ENCODE measurements at regions not wholly inside any gene's neighbourhood (a gene's known extent, or its start where the extent isn't known, plus 50 kb on each side); places are given as distances from the start of the nearest gene placed in this dataset.
"Not testable (repeated sequence)": the region's sequence is repeated elsewhere in the genome, so short reads cannot be mapped to it uniquely, and the experiment has no call there.

DNA sequence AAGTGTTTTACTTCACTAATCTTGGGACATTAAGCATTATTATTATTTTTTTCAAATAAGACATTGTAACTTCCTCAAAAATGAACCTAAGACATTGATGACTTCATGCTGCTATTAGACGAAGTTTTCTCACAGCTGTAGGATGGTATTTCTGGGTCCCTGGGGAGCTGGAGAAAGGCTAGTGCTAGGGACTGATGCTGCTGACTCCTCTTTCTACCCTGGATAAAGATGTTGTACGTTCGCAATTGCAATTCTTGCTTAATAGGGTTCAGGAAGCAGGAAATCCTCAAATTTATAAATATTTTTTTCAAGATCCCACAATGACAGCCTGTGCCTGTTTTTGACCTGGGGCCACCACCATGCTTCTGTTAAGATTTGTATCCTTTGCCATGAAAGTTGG is 526.0 kb downstream of the CCSER2 start:
- DNase-seq (ENCODE audit: low read depth): no peak

DNA sequence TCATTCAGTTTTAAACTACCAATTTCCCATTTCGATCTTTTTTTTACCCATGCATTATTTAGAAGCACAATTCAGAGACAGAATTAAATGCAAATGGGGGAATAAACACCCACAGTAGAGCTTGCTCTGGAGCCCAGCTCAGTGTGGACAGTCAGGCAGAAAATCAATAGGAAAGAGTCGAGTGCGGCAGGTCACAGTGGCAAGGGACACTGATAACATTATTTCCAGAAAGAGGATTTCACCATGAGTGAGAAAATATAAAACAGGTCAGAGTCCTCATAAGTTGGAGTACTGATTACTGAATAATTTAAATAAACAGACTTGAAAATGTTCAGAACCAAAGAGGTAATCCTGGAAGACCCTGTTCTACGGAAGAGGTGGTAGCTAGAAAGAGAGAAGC is 532.5 kb downstream of the CCSER2 start:
- no peak for DNase-seq (ENCODE audit: low read depth)

DNA sequence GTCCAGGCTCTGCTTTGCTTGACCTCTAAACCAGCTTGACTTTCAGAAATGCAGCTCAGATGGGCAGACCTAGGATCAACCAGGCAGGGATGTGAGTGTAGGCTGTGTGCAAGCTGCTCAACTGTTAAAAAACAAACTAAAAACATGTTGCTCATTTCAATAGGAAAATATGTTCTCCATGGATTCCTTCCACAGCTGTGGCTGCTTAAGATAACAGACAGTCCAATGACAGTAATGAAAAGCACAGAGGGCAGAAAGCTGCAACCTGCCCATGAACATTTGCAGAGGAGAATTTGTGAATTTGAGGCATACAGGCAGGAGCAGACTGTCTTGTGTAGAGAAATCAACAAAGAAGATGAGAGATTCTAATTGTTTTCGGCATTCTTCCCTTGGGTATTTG is 534.2 kb downstream of the CCSER2 start:
- DNase-seq (ENCODE audit: low read depth): no peak

DNA sequence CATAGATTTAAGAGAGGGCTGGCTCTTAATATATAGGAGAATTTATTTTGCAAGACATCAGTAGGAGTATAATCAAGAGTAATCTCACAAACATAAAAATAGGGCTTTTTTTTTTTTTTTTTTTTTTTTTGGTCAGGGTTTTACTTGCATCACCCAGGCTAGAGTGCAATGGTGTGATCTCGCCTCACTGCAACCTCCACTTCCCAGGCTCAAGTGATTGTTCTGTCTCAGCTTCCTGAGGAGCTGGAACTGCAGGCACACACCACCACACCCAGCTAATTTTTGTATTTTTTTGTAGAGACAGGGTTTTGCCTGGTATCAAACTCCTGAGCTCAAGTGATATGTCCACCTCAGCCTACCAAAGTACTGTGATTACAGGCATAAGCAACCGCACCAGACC is 535.3 kb downstream of the CCSER2 start:
- no peak for DNase-seq (ENCODE audit: low read depth)

DNA sequence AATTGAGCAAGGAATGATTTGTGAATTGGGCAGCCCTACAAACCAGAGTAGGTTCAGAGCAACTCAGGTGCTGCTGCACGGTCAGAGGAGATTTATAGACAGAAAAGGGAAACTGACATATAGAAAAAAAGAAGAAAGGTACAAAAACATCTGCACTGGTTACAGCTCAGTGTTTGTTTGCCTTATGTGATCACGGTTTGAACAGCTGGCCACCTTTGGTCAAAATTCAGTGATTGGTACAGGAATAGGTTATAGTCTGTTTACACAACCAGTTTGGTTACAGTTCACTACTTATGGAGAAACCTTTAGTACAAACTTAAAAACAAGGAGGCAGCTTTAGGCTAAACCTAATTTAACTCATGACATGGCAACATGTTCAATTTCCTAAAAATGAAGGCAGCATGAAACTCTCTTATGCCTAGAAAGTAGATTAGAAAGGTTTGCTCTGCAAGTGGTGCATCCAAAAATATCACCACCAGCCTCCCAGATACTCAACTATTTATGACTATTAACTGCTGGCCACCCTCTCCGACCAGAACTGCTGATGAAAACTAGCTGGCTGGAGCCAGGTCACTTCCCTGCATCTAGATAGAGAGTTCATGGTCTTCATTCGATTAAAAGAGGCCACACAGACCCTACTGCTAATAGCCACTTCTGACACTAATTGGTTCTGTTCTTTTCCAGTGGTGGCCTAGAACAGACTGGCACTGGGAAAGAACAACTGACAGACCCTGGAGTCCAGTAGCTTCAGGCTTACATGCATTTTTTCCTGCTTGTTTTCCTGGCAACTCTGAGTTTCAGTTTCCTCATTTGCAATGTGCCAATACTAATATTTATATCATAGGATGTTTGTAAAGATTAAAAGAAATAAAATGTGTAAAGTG is 548.0 kb downstream of the CCSER2 start:
- DNase-seq (ENCODE audit: low read depth): no peak

DNA sequence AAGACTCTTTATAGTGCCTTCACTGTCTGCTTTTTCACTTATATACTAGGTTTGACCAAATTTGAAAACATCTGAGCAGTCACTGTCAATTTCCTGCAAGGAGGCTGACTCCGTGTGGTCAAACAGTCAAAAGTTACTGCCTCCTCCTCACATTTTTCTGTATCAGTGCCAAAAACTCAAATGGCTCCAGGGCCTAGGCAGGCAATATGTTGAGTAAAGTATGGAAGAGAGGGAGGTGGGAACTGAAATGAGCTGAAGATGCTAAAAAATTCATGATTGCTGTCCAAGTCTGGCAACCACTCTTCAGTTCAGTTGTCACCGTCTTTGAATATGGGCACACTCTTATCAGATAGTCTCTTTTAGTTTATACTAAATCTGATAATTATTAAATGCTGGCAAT is 551.6 kb downstream of the CCSER2 start:
- DNase-seq (ENCODE audit: low read depth): no peak

DNA sequence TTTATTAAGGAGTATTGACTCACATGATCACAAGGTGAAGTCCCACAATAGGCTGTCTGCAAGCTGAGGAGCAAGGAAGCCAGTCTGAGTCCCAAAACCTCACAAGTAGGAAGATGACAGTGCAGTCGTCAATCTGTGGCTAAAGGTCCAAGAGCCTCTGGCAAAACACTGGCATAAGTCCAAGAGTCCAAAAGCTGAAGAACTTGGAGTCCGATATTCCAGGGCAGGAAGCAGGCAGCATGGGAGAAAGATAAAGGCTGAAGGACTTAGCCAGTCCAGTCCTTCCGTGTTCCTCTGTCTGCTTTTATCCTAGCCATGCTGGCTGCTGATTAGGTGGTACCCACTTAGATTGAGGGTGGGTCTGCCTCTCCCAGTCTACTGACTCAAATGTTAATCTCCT is 553.3 kb downstream of the CCSER2 start:
- DNase-seq (ENCODE audit: low read depth): not testable (repeated sequence)

DNA sequence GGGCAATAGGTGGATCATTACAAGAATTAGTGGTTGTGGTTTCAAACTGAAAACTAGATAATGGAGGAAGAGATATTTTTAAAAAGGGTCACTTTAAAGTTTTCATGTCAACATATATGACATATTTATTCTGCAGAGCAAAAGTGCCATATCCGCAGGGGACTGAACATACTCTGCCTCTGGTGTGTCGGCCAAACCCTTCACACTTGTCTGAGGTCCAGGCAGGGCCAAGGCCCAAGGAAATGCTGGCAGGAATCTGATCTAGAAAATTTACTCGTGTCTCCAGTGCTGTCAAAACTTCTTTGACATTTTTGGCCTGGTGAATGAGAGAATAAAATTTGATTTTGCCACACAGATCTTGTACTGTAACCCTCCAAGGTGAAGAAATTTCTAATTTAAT is 562.3 kb downstream of the CCSER2 start:
- DNase-seq (ENCODE audit: low read depth): no peak

DNA sequence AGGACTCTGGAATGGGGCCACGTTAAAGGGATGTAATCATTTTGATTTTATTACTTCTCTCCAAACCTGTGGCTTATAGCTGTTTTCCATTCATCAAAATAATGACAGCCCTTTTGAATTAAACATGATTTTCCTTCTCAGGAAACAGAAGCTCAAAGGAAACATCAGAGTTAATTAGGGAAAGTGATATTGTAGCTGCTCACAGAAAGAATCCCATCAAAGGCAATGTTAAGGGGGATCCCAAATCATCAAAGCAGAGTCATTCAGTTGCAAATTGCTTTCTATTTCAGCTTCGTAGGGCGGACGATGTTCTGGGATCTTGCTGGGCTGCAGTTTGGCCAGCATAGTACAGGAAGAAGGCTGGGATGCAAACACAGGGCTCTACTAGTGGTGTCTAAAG is 563.2 kb downstream of the CCSER2 start:
- no peak for DNase-seq (ENCODE audit: low read depth)

DNA sequence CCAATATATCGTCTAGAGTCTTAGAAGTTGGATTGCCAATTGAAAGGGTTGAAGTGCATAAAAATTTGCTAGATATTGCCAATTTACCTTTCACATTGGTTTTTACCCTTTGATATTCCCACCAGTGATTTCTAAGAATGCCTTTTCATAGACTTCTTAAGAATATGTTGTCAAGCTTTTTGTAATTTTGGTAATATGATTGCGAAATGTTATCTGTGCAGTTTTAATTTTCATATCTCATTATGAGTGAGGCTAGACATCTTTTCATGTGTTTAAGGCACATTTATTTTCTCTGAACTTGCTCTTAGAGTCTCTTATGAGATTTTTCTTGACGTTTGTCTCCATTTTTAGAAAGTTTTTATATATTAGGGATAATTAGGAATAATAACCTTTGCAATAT is 567.2 kb downstream of the CCSER2 start:
- DNase-seq (ENCODE audit: low read depth): no peak

DNA sequence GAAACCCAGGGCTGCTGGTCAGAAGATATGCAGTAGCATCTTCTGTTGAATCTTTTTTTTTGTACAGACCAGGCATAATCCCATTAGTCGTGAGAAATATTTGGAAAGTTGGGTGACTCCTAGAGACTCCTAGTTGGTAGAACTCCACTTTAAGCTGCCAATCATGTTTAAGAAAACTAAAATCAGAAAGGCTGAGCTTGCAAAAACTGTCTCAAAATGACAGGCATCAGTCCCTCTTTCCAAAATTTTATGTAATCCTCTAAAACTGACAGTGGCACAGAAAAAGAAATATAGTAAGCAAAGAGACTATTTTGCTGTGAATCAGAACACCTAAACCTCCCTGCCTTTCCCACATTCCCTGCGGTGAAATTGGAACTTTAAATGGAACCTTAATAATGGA is 568.5 kb downstream of the CCSER2 start:
- no peak for DNase-seq (ENCODE audit: low read depth)

DNA sequence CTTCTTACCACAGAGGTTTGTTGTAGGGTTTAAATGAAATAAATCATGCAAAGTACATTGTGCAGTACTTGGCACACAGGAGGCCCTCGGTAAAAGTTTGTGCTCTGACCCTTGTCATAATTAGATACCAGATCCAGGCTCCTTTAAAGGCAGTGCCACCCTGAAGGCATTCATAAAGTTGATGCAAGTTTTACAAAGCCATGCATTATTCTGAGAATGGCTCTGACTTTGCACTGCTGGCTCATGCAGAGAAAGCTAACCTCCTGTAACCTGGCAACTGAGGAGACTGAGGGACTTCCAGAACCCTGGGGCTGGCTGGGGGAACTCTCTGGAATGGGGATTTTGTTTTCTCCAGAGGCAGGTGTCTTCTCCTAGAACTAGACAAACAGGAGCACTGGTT is 570.9 kb downstream of the CCSER2 start:
- DNase-seq (ENCODE audit: low read depth): no peak

DNA sequence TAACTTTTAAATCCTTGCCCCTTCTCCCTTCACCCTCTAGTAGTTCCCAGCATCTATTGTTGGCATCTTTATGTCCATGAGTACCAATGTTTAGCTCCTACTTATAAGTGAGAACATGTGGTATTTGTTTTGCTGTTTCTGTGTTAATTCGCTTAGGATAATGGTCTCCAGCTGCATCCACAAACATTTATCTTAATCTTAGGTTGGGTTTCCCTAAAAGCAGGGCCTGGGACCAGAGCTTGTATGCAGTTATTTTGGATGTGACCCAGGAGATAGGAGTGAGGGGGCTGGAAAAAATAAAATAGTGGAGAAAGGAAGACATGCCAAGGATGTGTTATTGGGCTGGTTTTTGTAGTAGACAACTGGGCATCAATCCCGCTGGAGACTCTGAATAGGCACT is 571.8 kb downstream of the CCSER2 start:
- DNase-seq (ENCODE audit: low read depth): no peak

DNA sequence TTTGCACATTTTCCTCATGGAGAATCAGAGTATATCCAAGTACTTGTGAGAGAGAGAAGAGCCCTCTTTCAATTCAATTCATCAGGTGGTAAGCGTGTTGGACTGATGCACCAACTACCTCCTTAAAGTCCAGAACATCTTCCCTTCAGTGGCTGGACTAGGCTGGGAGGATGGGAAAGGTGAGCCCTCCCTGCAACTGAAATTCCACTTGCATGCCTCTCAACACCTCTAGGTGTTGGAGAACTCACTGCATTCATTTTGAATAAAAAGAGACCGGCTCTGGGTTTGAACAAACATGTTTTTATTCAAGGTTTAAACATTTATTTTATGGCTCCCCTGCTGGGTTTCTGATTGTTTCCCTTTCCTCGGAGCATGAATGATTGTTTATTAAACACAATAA is 573.5 kb downstream of the CCSER2 start:
- DNase-seq (ENCODE audit: low read depth): no peak

DNA sequence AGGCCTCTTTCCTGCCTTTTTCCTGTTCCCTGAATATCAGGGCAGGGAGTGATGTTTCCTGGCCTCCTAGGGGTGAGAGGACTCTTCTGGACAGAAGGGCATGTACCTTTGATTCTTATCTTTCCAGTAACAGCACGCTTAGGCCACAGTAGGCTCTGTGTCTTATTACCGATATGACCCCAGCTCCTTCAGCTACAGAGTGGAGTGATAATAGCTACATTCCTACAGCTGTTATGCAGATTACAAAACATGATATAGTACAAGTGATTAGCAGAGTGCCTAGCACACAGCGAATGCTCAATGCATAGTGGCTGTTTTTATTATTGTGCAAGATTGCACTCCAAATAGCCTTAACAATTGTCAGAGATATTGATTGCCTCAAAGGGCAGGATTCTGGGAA is 574.2 kb downstream of the CCSER2 start:
- DNase-seq (ENCODE audit: low read depth): no peak

DNA sequence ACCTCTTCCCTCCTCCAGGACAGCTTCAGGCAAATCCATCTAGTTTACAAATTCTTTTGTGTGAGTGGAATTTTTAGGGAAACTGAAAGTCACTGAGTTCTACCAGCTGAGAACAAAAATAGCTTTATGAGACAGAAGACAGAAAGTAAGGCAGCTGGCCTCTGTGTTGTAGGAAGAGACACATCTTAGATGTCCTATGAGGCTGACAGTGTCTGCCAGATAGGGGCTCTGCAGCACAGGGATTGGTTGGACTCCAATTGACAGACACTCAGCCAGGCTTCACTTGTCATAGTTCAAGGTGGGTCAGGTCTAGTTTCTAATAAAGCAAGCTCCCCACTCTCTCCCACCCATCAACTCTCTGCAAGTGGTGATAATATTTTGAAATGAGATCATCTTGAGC is 574.9 kb downstream of the CCSER2 start:
- DNase-seq (ENCODE audit: low read depth): no peak

DNA sequence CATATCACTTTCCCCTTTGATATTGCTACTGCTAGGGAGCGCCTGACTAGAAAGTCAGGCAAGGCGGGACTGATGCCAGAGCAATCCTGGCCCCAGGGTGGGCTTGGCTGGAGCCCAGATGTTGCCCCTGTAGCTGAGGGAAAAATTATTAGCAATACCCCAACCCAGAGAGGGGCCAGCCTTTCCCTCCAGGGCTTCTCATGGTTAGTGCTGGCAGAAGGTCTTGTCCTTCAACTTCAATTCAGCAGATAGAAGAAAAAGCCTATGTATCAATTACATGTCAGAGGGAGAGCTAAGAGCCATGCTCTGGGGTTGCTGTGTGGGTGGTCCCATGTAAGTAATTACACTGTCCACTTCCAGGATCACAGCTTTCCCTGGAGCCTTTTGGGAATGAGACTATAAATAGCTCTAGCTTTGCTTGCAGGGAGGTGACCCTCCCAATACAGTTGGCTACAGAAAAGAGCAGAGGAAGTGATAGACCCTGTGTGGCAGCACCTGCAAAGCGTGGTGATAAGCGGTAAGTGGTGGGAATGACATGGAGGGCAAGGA is 579.1 kb downstream of the CCSER2 start:
- no peak for DNase-seq (ENCODE audit: low read depth)

DNA sequence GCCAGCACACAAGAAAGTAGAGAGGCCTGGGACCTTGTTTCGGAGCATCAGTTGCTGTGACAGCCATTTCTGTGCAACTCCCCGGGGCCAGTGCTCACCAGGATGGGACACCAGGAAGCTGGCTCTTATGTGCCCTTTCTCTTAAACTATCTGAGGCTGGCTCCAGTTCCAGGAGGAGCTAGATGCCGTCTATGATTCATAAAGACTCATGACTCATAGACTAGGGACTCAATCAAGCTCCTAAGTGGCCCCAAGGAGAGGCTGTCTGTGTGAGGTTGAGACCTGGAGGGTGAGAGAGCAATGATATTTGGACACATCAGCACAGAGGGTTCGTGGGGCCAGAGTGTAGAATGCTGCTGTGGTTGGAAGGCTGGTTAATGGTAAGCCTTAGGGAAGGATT is 580.1 kb downstream of the CCSER2 start:
- DNase-seq (ENCODE audit: low read depth): no peak

DNA sequence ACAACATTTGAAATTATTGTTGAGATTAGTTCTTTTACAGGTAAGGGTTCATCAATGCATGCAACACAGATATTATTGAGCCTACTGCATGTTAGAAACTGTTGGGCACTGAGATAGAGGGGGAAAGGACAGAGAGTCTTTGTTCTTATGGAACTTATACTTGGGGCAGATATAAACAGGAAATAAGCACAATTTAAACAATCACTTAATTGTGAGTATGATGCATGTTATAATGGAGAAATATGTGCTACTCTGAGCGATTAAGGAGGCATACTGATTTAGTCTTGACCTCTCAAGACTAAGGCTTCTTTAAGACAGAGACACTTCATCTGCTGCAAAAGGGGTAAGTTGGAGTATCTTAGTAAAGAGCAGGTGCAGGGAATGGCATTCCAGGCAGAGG is 593.3 kb downstream of the CCSER2 start:
- DNase-seq (ENCODE audit: low read depth): no peak

DNA sequence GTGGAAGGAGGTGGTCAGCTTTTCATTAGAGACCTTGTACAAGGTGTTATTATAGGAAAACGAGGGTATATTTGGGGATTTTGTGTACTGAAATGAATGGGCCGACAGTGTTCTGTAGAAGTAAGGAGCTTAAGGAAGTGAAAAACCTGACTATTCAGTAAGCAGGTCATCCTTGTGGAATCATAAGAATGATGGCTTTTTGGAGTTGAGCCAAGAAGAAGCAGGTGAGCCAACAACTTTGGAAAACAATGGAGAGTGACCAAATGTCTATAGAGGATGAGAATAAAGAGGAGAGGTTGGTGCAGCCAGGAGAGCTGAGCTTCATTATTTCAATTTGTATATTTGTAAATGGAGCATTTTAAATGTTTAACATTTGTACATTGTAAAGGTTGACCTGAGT is 595.7 kb downstream of the CCSER2 start:
- DNase-seq (ENCODE audit: low read depth): no peak

DNA sequence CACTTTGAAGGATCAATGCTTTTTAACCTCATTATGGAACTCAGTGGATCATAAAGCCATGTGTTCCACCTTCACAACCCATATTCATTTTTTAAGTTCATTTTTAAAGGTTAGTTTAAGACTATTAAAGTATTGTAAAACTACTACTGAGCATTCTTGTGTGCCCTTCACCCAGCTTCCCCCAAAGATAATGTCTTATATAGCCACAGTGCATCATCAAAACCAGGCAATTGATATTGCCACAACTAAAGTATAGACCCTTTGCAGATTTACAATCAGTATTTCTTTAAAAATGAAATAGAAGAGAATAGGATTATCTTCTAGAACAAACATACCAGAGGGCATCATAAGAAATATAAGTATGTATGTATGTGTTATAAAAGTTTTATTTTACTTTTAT is 597.1 kb downstream of the CCSER2 start:
- no peak for DNase-seq (ENCODE audit: low read depth)

DNA sequence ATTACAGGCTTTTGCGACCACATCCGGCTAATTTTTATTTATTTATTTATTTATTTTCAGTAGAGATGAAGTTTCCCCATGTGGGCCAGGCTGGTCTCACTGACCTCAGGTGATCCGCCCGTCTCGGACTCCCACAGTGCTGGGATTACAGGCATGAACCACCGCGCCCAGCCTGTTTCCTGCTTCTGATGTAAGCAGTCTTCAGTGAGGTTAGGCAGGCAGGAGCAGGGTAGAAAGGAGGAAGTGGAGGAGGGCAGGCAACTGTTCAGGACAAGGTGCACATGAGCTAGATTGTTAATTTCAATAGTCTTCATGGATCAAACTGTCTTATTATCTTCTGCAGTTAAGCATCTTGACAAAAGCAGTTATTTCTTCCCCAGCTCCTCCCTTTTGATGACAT is 605.0 kb downstream of the CCSER2 start:
- no peak for DNase-seq (ENCODE audit: low read depth)

DNA sequence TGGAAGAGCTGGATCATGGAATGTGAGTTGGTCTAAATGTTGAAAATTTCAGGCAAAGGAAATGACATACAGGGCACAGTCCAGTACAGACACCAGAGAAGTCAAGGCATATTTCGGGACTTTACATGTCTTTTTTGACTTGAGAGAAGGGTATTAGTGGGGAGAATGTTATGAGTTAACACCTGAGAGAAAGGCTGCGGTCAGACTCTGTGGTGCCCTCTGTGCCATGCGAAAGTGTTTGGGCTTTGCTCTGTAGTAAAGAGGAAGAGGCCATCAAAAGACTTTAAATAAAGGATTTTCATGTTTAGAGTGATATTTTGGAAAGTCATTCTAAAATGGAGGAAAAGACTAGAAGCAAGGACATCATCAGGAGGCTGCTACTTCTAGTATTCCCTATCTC is 607.4 kb downstream of the CCSER2 start:
- no peak for DNase-seq (ENCODE audit: low read depth)
